Activated T-cell treated with anti-CD3 and anti-CD28 coated beads, Interleukin-2, amount 50 U/mL, for 24 hours (primary cell): ENCODE measurements at regions not wholly inside any gene's neighbourhood (a gene's known extent, or its start where the extent isn't known, plus 50 kb on each side); places are given as distances from the start of the nearest gene placed in this dataset.
A peak's percentile ranks its signal among the peaks of the same experiment; 100 is the strongest.
"Not testable (repeated sequence)": the region's sequence is repeated elsewhere in the genome, so short reads cannot be mapped to it uniquely, and the experiment has no call there.

Source experiments
- DNase-seq: peaks from one replicate; pipeline ENCODE4 v3.0.0-alpha.2; 2020
- H3K27ac Mint-ChIP-seq: 2 replicates; pipeline ENCODE4 v1.8.0; 2020; ENCODE audit warnings: mild to moderate bottlenecking, mixed read lengths
- H3K27me3 Mint-ChIP-seq: 2 replicates; pipeline ENCODE4 v1.8.0; 2020; ENCODE audit warnings: mixed read lengths
- H3K36me3 Mint-ChIP-seq: 2 replicates; pipeline ENCODE4 v1.8.0; 2020; ENCODE audit warnings: low read depth, mixed read lengths
- H3K4me1 Mint-ChIP-seq: 2 replicates; pipeline ENCODE4 v1.8.0; 2020; ENCODE audit warnings: low read depth, mixed read lengths
- H3K4me3 Mint-ChIP-seq: 2 replicates; pipeline ENCODE4 v1.8.0; 2020; ENCODE audit warnings: mild to moderate bottlenecking, moderate library complexity, mixed read lengths
- H3K9me3 Mint-ChIP-seq: 2 replicates; pipeline ENCODE4 v1.8.0; 2020; ENCODE audit warnings: mixed read lengths

DNA sequence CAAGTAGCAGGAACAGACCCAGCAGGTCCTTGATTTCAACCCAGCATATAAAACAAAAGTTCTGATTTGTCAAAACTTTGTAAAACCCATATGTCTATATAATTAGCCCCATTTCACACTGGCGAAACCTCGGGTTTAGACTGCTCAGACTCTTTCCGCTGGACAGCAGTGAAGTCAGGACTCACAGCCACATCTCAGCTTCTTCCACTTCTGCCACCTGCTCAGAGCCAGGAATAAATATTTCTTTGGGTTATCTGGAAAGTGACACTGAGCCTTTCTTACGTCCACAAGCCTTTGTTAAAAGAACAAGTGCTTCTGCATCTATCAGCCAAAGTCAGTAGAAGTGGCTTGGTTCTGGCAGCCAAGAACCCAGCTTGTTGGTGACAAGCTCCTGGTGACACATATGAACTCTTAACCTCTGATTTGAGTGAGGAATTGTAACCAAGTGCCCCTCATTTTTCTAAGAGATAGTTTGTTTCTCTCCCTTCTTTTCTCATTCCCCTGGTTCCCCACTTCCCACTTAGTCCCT, 118.1 kb upstream of the CHD2 start:
- no peak overlapping the region for H3K27ac Mint-ChIP-seq
- H3K4me3 Mint-ChIP-seq: no peak overlapping the region
- no peak for DNase-seq
- peaks cover 5% of the 10 kb centered on the region for H3K9me3 Mint-ChIP-seq
- H3K4me1 Mint-ChIP-seq: no peaks in the 10 kb centered on the region
- peaks cover 6% of the 10 kb centered on the region for H3K36me3 Mint-ChIP-seq
- no peaks in the 10 kb centered on the region for H3K27me3 Mint-ChIP-seq

DNA sequence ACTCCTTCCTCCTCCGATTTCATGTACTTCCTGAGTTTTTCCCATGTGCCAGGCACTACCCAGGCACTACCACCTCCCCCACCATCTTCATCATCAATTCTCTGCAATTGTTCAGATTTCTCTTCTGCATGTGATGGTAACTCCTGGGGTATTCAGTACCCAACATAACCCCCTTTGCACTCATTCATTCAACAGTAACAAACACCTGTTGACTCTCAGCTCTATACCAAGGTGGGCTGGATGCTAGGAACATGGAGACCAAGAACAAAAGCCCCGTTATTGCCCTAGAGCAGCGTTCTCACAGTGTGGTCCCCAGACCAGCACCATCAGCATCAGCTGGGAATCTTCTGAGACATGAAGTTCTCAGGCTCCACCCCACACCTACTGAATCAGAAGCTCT, 113.0 kb upstream of the CHD2 start:
- Mint-ChIP-seq H3K36me3 (no peaks in the 10 kb centered on the region), H3K4me3 (no peak overlapping the region), H3K27me3 (no peaks in the 10 kb centered on the region), H3K9me3 (no peaks in the 10 kb centered on the region), H3K4me1 (no peaks in the 10 kb centered on the region), H3K27ac (no peak overlapping the region)
- no peak for DNase-seq

DNA sequence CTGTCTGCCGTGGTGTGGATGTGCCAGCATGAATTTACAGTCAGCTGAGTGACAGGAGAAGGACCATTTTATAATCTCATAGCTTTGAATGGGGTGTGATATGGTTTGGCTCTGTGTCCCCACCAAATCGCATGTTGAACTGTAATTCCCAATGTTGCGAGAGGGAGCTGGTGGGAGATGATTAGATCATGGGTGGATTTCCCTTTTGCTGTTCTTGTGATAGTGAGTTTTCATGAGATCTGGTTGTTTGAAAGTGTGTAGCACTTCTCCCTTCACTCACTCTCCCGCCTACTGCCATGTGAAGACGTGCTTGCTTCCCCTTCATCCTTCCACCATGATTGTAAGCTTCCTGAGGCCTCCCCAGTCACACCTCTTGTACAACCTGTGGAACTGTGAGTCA, 111.9 kb upstream of the CHD2 start:
- no peak overlapping the region for H3K27ac Mint-ChIP-seq
- H3K4me1 Mint-ChIP-seq: no peaks in the 10 kb centered on the region
- H3K9me3 Mint-ChIP-seq: no peaks in the 10 kb centered on the region
- DNase-seq: no peak
- no peaks in the 10 kb centered on the region for H3K27me3 Mint-ChIP-seq
- no peaks in the 10 kb centered on the region for H3K36me3 Mint-ChIP-seq
- no peak overlapping the region for H3K4me3 Mint-ChIP-seq

DNA sequence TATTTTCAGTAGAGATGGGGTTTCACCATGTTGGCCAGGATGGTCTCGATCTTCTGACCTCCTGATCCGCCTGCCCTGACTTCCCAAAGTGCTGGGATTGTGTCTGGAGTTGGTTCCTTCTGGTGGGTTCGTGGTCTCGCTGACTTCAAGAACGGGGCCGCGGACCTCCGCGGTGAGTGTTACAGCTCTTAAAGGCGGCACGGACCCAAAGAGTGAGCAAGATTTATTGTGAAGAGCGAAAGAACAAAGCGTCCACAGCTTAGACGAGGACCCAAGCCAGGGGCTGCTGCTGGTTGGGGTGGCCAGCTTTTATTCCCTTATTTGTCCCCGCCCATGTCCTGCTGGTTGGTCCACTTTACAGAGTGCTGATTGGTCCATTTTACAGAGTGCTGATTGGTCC, 111.3 kb upstream of the CHD2 start:
- not testable (repeated sequence) for H3K36me3 Mint-ChIP-seq, H3K4me3 Mint-ChIP-seq, H3K9me3 Mint-ChIP-seq, H3K27me3 Mint-ChIP-seq, DNase-seq, H3K4me1 Mint-ChIP-seq, H3K27ac Mint-ChIP-seq

DNA sequence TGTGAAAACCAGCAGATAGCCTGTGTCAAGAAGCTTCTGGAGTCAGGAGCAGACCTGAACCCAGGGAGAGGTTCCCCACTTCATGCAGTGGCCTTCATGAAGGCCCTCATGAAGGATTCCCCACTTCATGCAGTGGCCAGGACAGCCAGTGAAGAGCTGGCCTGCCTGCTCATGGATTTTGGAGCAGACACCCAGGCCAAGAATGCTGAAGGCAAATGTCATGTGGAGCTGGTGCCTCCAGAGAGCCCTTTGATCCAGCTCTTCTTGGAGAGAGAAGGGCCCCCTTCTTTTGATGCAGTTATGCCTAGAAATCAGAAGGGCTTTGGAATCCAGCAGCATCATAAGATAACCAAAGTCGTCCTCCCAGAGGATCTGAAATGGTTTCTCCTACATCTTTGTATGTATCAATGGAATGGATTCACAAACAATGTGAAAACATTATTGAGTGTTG, 103.9 kb upstream of the CHD2 start:
- Mint-ChIP-seq H3K4me1 (peaks cover 7% of the 10 kb centered on the region), H3K36me3 (no peaks in the 10 kb centered on the region), H3K4me3 (no peak overlapping the region), H3K27me3 (no peaks in the 10 kb centered on the region), H3K9me3 (no peaks in the 10 kb centered on the region), H3K27ac (no peak overlapping the region)
- no peak for DNase-seq

DNA sequence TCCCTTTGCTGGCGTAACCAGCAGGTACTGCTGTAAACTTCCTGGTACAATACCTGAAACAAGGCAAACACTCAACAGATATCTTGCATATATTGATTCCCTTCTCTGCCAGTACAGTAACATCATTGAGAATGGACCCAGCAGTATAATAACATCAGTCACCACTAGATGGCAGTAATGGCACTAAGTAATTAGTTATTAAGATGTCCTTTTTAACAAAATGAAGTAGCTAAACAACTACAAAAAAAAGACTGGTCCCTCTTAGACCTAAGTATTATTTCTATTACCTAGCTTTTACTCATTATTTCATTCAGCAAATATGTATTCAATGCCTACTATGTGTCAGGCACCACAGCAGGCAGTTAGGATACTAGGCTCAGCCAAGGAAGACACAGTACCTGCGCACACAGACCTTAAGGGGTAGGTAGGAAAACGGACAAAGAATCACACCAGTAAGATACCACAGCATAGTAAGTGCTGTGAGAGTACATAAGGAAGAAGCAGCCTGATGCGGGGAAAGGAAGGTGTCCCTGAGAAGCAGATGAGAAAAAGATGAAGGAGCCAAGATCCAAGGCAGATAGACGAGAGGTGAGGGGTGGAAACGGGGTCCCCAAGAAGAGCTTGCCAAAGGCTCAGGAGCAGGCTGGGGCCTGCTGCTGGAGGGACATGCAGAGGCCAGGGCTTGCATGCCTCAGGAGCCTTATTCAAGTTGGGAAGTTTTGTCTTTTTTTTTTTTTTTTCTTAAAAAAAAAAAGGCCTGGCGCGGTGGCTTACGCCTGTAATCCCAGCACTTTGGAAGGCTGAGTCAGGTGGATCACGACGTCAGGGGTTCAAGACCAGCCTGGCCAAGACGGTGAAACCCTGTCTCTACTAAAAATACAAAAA, 102.7 kb upstream of the CHD2 start:
- H3K4me3 Mint-ChIP-seq: no peak overlapping the region
- H3K9me3 Mint-ChIP-seq: no peaks in the 10 kb centered on the region
- no peak for DNase-seq
- H3K36me3 Mint-ChIP-seq: no peaks in the 10 kb centered on the region
- peak overlapping the region; percentile 65 for H3K27ac Mint-ChIP-seq
- peaks cover 13% of the 10 kb centered on the region for H3K4me1 Mint-ChIP-seq
- H3K27me3 Mint-ChIP-seq: no peaks in the 10 kb centered on the region

DNA sequence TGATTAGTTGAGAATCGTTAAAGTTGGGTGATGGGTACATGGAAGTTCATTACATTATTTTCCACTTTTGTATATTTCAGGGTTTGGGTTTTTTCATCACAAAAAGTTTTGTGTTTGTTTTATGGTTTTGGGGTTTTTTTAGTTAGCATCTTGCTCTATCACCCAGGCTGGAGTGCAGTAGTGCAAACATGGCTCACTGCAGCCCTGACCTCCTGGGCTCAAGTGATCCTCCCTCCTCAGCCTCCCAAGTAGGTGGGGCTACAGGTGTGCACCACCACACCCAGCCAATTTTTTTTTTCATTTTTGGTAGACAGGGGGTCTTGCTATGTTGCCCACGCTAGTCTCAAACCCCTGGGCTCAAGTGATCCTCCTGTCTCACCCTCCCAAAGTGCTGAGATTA, 100.1 kb upstream of the CHD2 start:
- H3K27ac Mint-ChIP-seq: no peak overlapping the region
- no peaks in the 10 kb centered on the region for H3K27me3 Mint-ChIP-seq
- no peaks in the 10 kb centered on the region for H3K9me3 Mint-ChIP-seq
- no peaks in the 10 kb centered on the region for H3K36me3 Mint-ChIP-seq
- H3K4me1 Mint-ChIP-seq: peaks cover 30% of the 10 kb centered on the region
- no peak for DNase-seq
- H3K4me3 Mint-ChIP-seq: no peak overlapping the region

DNA sequence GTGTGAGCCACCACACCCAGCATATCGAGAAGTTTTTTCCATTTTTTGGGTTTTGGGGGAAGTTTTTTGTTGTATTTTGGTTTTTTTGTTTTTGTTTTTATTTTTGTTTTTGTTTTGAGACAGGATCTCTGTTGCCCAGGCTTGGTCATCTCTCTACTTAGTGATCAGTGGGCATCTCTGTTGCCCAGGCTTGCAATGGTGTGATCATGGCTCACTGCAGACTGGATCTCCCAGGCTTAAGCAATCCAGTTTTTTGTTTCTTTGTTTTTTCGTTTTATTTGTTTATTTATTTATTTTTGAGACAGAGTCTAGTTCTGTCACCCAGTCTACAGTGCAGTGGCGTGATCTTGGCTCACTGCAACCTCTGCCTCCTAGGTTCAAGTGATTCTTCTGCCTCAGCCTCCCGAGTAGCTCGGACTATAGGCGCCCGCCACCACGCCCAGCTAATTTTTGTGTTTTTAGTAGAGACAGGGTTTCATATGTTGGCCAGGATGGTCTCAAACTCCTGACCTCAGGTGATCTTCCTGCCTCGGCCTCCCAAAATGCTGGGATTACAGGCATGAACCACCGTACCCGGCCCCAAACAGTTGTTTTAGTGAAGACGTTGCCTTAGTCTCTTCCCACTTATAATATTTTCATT, 99.6 kb upstream of the CHD2 start:
- DNase-seq, H3K36me3 Mint-ChIP-seq, H3K27ac Mint-ChIP-seq, H3K9me3 Mint-ChIP-seq, H3K4me3 Mint-ChIP-seq, H3K27me3 Mint-ChIP-seq: not testable (repeated sequence)
- H3K4me1 Mint-ChIP-seq: peaks cover 34% of the 10 kb centered on the region

DNA sequence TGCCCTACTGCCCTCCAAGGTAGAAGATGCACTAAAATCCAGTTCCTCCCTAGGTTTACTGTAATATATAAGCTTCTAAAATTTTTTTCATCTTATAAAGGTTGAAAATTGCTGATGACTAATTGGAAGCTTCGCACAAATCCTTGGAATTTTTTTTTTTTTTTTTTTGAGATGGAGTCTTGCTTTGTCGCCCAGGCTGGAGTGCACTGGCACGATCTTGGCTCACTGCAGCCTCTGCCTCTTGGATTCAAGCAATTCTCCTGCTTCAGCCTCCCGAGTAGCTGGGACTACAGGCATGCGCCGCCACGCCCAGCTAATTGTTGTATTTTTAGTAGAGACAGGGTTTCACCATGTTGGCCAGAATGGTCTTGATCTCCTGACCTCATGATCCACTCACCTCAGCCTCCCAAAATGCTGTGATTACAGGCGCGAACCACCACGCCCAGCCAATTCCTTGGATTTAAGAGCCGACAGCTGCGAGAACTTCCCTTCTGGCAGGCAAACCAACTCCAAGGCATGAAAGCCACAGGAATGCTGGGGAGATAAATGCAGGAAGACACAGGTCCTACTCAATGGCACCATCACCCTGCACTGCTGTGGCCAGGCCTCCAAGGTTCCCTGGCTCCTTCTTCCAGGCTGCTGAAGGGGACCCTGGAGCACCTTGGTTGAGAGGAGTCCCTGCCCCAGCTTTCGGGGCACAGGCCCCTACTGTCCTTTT, 98.9 kb upstream of the CHD2 start:
- not testable (repeated sequence) for H3K27ac Mint-ChIP-seq
- peaks cover 36% of the 10 kb centered on the region for H3K4me1 Mint-ChIP-seq

DNA sequence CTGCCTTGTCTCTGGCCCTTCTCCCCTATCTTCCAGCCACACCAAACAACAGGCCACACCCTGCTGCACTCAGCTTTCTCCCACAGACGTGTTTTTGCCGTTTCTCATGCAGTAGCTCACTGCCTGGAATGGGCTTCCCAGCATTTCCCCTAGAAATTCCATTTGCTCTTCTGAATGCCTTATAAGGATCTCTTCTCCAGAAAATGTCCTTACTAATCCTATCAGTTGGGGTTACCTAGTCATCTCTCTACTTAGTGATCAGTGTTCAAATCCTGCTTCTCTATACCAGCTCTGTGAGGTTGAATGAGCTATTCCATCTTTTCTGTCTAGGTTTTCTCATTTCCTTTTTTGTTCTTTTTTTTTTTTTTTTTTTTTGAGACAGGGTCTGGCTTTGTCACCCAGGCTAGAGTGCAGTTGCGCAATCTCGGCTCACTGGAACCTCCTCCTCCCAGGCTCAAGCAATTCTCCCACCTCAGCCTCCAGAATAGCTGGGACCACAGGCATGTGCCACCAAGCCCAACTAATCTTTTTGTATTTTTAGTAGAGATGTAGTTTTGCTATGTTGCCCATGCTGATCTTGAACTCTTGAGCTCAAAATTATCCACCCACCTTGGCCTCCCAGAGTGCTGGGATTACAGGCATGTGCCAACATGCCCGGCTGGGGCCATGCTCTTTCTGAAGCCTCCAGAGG, 98.2 kb upstream of the CHD2 start:
- H3K4me3 Mint-ChIP-seq: no peak overlapping the region
- H3K27me3 Mint-ChIP-seq: no peaks in the 10 kb centered on the region
- peaks cover 38% of the 10 kb centered on the region for H3K4me1 Mint-ChIP-seq
- no peaks in the 10 kb centered on the region for H3K9me3 Mint-ChIP-seq
- no peaks in the 10 kb centered on the region for H3K36me3 Mint-ChIP-seq
- H3K27ac Mint-ChIP-seq: no peak overlapping the region
- no peak for DNase-seq

More for the DNA sequence above, 98.9 kb upstream of the CHD2 start:
- not testable (repeated sequence) for H3K27me3 Mint-ChIP-seq, DNase-seq, H3K4me3 Mint-ChIP-seq, H3K9me3 Mint-ChIP-seq, H3K36me3 Mint-ChIP-seq

DNA sequence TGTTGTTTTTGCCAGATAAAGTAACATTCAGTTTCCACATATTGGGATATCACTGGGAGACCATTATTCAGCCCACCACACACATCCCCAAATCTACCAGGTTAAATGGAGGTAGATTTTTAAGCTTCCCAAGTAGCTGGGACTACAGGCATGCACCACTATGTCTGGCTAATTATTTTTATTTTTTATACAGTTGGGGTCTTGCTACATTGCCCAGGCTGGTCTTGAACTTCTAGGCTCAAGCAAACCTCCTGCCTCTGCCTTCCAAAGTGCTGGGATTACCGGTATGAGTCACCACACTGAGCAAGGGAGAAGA, 96.6 kb upstream of the CHD2 start:
- Mint-ChIP-seq H3K4me3 (peak overlapping the region; percentile 2), H3K9me3 (no peaks in the 10 kb centered on the region), H3K27me3 (no peaks in the 10 kb centered on the region), H3K4me1 (peaks cover 39% of the 10 kb centered on the region), H3K36me3 (peaks cover 5% of the 10 kb centered on the region), H3K27ac (peak overlapping the region; percentile 90)
- DNase-seq: no peak

DNA sequence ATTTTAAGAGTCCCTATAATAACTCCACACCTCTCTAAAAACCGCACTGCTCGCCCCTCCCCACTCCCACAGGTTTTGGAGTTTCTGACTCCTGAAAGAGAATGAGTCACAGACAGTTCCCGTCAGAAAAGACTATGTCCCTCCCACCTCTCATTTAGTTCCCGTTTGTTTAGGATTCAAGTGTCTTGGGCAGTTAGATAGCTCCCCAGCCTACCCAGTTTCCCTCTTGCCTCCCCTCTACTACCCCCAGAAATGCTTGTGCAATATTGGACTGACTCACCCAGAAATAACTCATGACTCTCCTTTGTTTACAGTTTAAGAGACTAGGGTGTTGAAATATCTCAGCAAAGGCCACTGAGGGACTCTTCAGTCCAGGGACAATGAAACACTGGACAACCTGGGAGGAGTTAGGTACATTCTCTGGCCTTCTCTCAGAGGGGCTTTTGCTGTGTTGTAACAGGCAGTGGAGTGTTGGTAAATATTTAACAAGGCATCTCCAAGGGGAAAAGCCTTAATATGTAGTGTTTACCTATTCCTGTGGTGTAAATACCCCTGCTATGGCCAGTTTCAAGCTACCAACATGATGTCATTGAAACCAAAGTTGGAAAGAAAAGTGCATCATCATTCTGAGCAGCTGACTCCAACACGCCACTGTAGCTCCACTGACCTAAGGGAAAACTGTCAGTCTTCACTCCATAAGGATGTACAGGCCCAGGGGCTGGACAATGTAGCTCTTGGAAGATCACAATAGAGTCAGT, 96.1 kb upstream of the CHD2 start:
- no peaks in the 10 kb centered on the region for H3K9me3 Mint-ChIP-seq
- no peaks in the 10 kb centered on the region for H3K27me3 Mint-ChIP-seq
- H3K4me3 Mint-ChIP-seq: peak overlapping the region; percentile 2
- H3K27ac Mint-ChIP-seq: peak overlapping the region; percentile 90
- H3K36me3 Mint-ChIP-seq: peaks cover 5% of the 10 kb centered on the region
- peaks cover 39% of the 10 kb centered on the region for H3K4me1 Mint-ChIP-seq
- peak; percentile 81 for DNase-seq

DNA sequence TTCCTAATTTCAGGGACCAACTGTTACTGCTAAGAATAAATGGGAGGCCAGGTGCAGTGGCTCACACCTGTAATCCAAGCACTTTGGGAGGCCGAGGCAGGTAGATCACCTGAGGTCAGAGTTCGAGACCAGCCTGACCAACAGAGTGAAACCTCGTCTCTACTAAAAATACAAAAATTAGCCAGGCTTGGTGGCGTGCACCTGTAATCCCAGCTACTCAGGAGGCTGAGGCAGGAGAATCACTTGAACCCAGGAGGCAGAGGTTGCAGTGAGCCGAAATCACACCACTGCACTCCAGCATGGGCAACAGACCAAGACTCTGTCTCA, 95.6 kb upstream of the CHD2 start:
- not testable (repeated sequence) for H3K9me3 Mint-ChIP-seq, DNase-seq, H3K4me3 Mint-ChIP-seq, H3K27me3 Mint-ChIP-seq, H3K36me3 Mint-ChIP-seq
- peaks cover 42% of the 10 kb centered on the region for H3K4me1 Mint-ChIP-seq
- H3K27ac Mint-ChIP-seq: peak overlapping the region; percentile 90
